ENCODE measurements at regions not wholly inside any gene's neighbourhood (a gene's known extent, or its start where the extent isn't known, plus 50 kb on each side); places are given as distances from the start of the nearest gene placed in this dataset.

- Histone ChIP-seq H3K4me1 (ENCODE audit: control insufficient read depth in 1 of 2, insufficient read depth in 2 of 2, low read length in 2 of 2) (no peaks in the 10 kb centered on the region), H3K27me3 (ENCODE audit: control insufficient read depth in 2 of 2, insufficient read depth in 2 of 2, low read length in 2 of 2) (no peaks in the 10 kb centered on the region), H3K27ac (ENCODE audit: low read depth in 1 of 2, low read length in 2 of 2) (no peak overlapping the region), H3K9ac (ENCODE audit: insufficient read depth, low read length, poor library complexity, severe bottlenecking) (no peak overlapping the region), H3K9me3 (replicated peaks in 1 of 2; ENCODE audit: control insufficient read depth in 1 of 2, insufficient read depth in 1 of 2, low read length in 2 of 2) (no peaks in the 10 kb centered on the region), H3K4me2 (replicated peaks; ENCODE audit: extremely low read depth, low read length, poor library complexity, severe bottlenecking) (no peak overlapping the region), H3K79me2 (ENCODE audit: insufficient read depth, low read length) (no peaks in the 10 kb centered on the region), H3K4me3 (replicated peaks in 1 of 3; ENCODE audit: low read depth in 2 of 3, low read length in 3 of 3) (no peak overlapping the region), H3K36me3 (replicated peaks in 1 of 2; ENCODE audit: control insufficient read depth in 1 of 2, insufficient read depth in 2 of 2, low read length in 2 of 2) (no peaks in the 10 kb centered on the region), H4K20me1 (ENCODE audit: insufficient read depth, low read length) (no peaks in the 10 kb centered on the region), H2AFZ (ENCODE audit: insufficient read depth, low read depth, low read length, poor library complexity, severe bottlenecking) (no peak overlapping the region)
- WGBS (ENCODE audit: insufficient coverage) = 100% methylated on average over 1 of the region's 4 CpGs
- Mint-ChIP-seq H3K4me3 (no peak overlapping the region), H3K27me3 (ENCODE audit: low read depth in 3 of 3) (peaks cover 2 to 5% (median 2%) of the 10 kb centered on the region in 3 donors), H3K27ac (peak overlapping the region in 1 of 7 donors; percentile 31), H3K9me3 (peaks cover 0 to 1% (median 0%) of the 10 kb centered on the region in 7 donors), H3K36me3 (no peaks in the 10 kb centered on the region), H3K4me1 (no peaks in the 10 kb centered on the region)
- no peak for TF ChIP-seq CTCF (IDR thresholded peaks at IDR 0.05)
- no peak for DNase-seq
- intact Hi-C loops (cut with micrococcal nuclease) = no loop called here
Observed at GRCh38 chr3:197399486-197399885, 101.1 kb upstream of the DLG1 start.

GRCh38 chr3:197398286-197398878 is 100.0 kb upstream of the DLG1 start:
- H3K9ac ChIP-seq (ENCODE audit: insufficient read depth, low read length, poor library complexity, severe bottlenecking) = no peak overlapping the region
- Mint-ChIP-seq H3K9me3 (peaks cover 0 to 2% (median 0%) of the 10 kb centered on the region in 7 donors), H3K27me3 (ENCODE audit: low read depth in 3 of 3) (peaks cover 0 to 5% (median 2%) of the 10 kb centered on the region in 3 donors), H3K36me3 (no peaks in the 10 kb centered on the region), H3K27ac (no peak overlapping the region), H3K4me3 (no peak overlapping the region), H3K4me1 (no peaks in the 10 kb centered on the region)
- H3K4me1 ChIP-seq (ENCODE audit: control insufficient read depth in 1 of 2, insufficient read depth in 2 of 2, low read length in 2 of 2) = no peaks in the 10 kb centered on the region
- H3K79me2 ChIP-seq (ENCODE audit: insufficient read depth, low read length) = no peaks in the 10 kb centered on the region
- intact Hi-C loops (cut with micrococcal nuclease) = no loop called here
- no peak overlapping the region for H3K27ac ChIP-seq (ENCODE audit: low read depth in 1 of 2, low read length in 2 of 2)
- H3K4me3 ChIP-seq (replicated peaks in 1 of 3; ENCODE audit: low read depth in 2 of 3, low read length in 3 of 3) = no peak overlapping the region
- H3K4me2 ChIP-seq (replicated peaks; ENCODE audit: extremely low read depth, low read length, poor library complexity, severe bottlenecking) = no peak overlapping the region
- no peaks in the 10 kb centered on the region for H3K36me3 ChIP-seq (replicated peaks in 1 of 2; ENCODE audit: control insufficient read depth in 1 of 2, insufficient read depth in 2 of 2, low read length in 2 of 2)
- H3K27me3 ChIP-seq (ENCODE audit: control insufficient read depth in 2 of 2, insufficient read depth in 2 of 2, low read length in 2 of 2) = no peaks in the 10 kb centered on the region
- no peak overlapping the region for H2AFZ ChIP-seq (ENCODE audit: insufficient read depth, low read depth, low read length, poor library complexity, severe bottlenecking)
- H3K9me3 ChIP-seq (replicated peaks in 1 of 2; ENCODE audit: control insufficient read depth in 1 of 2, insufficient read depth in 1 of 2, low read length in 2 of 2) = no peaks in the 10 kb centered on the region
- DNase-seq = no peak
- WGBS (ENCODE audit: insufficient coverage) = 76% methylated on average over 3 of the region's 6 CpGs
- H4K20me1 ChIP-seq (ENCODE audit: insufficient read depth, low read length) = no peaks in the 10 kb centered on the region
- TF ChIP-seq CTCF (IDR thresholded peaks at IDR 0.05) = no peak
